Osteoblast (primary cell): ENCODE measurements at regions not wholly inside any gene's neighbourhood (a gene's known extent, or its start where the extent isn't known, plus 50 kb on each side); places are given as distances from the start of the nearest gene placed in this dataset.

Experiments
- DNase-seq: peaks from one replicate; pipeline ENCODE4 v3.0.0; 2011; ENCODE audit warnings: low spot score, mixed read lengths; ENCODE audit not compliant: insufficient read length; ENCODE audit errors: missing footprints
- H2AFZ ChIP-seq: 2 replicates; pipeline ENCODE4 v1.6.0; 2011; ENCODE audit warnings: mild to moderate bottlenecking, low read length
- H3K27ac ChIP-seq: 2 replicates; pipeline ENCODE4 v1.5.1; 2011; ENCODE audit warnings: mild to moderate bottlenecking, low read depth, low read length, moderate library complexity
- H3K27me3 ChIP-seq: 2 replicates; pipeline ENCODE4 v1.6.0; 2012; ENCODE audit warnings: mild to moderate bottlenecking, control low read depth, inconsistent platforms, low read length, moderate library complexity; ENCODE audit not compliant: insufficient read depth
- H3K36me3 ChIP-seq: 2 replicates; pipeline ENCODE4 v1.5.1; 2011; ENCODE audit warnings: mild to moderate bottlenecking, low read length, control low read depth, moderate library complexity; ENCODE audit not compliant: insufficient read depth
- H3K4me1 ChIP-seq: 2 replicates; pipeline ENCODE4 v1.5.1; 2011; ENCODE audit warnings: mild to moderate bottlenecking, low read length, control low read depth, moderate library complexity; ENCODE audit not compliant: insufficient read depth
- H3K4me2 ChIP-seq: 2 replicates; pipeline ENCODE4 v1.6.0; 2011; ENCODE audit warnings: mild to moderate bottlenecking, low read length; ENCODE audit not compliant: insufficient read depth
- H3K4me3 ChIP-seq: fragments of 200-600 bp; sonication (generic); 3 replicates; pipeline ENCODE4 v1.5.1; 2012; ENCODE audit warnings: mild to moderate bottlenecking, low read length, inconsistent platforms; ENCODE audit not compliant: insufficient read depth
- H3K79me2 ChIP-seq: 2 replicates; pipeline ENCODE4 v1.6.0; 2012; ENCODE audit warnings: mild to moderate bottlenecking, low read length, control low read depth, inconsistent platforms; ENCODE audit not compliant: insufficient read depth
- H3K9me3 ChIP-seq: 2 replicates; pipeline ENCODE4 v1.5.1; 2011; ENCODE audit warnings: low read depth, low read length, control low read depth
- H4K20me1 ChIP-seq: 2 replicates; pipeline ENCODE4 v1.6.0; 2012; ENCODE audit warnings: mild to moderate bottlenecking, low read length, control low read depth; ENCODE audit not compliant: insufficient read depth
- CTCF ChIP-seq: IDR thresholded peaks from 2 replicates; pipeline ENCODE4 v1.5.1; 2011; ENCODE audit warnings: mild to moderate bottlenecking, low read depth, low read length, moderate library complexity; ENCODE audit errors: extremely low read depth

GRCh38 chr5:2688586-2688985, 62.9 kb downstream of the IRX2 start:
- Histone ChIP-seq H2AFZ (no peak overlapping the region), H3K4me3 (no peak overlapping the region), H3K36me3 (no peaks in the 10 kb centered on the region), H3K9me3 (no peaks in the 10 kb centered on the region), H3K4me2 (no peak overlapping the region), H4K20me1 (no peaks in the 10 kb centered on the region), H3K27ac (no peak overlapping the region), H3K79me2 (no peaks in the 10 kb centered on the region), H3K4me1 (no peaks in the 10 kb centered on the region), H3K27me3 (no peaks in the 10 kb centered on the region)
- no peak for DNase-seq
- no peak for TF ChIP-seq CTCF

GRCh38 chr5:2687746-2688145, 63.7 kb downstream of the IRX2 start:
- Histone ChIP-seq H3K79me2 (no peaks in the 10 kb centered on the region), H3K27me3 (no peaks in the 10 kb centered on the region), H3K4me1 (no peaks in the 10 kb centered on the region), H3K9me3 (no peaks in the 10 kb centered on the region), H3K27ac (no peak overlapping the region), H3K4me3 (no peak overlapping the region), H3K36me3 (no peaks in the 10 kb centered on the region), H3K4me2 (no peak overlapping the region), H4K20me1 (no peaks in the 10 kb centered on the region), H2AFZ (no peak overlapping the region)
- no peak for TF ChIP-seq CTCF
- DNase-seq, result no peak

- Histone ChIP-seq H3K36me3 (no peaks in the 10 kb centered on the region), H3K79me2 (no peaks in the 10 kb centered on the region), H3K4me3 (no peak overlapping the region), H3K27ac (no peak overlapping the region), H3K4me2 (no peak overlapping the region), H2AFZ (no peak overlapping the region), H3K4me1 (no peaks in the 10 kb centered on the region), H3K9me3 (no peaks in the 10 kb centered on the region), H4K20me1 (no peaks in the 10 kb centered on the region), H3K27me3 (no peaks in the 10 kb centered on the region)
- DNase-seq, result no peak
- no peak for TF ChIP-seq CTCF
These were observed 65.0 kb downstream of the IRX2 start for GRCh38 chr5:2686321-2687124.

GRCh38 chr5:2685651-2686272, 65.7 kb downstream of the IRX2 start:
- no peak overlapping the region for H3K4me2 ChIP-seq
- no peaks in the 10 kb centered on the region for H3K27me3 ChIP-seq
- H2AFZ ChIP-seq, result no peak overlapping the region
- H3K27ac ChIP-seq, result no peak overlapping the region
- no peak for TF ChIP-seq CTCF
- no peaks in the 10 kb centered on the region for H3K36me3 ChIP-seq
- H4K20me1 ChIP-seq, result no peaks in the 10 kb centered on the region
- H3K79me2 ChIP-seq, result no peaks in the 10 kb centered on the region
- no peak for DNase-seq
- no peaks in the 10 kb centered on the region for H3K4me1 ChIP-seq
- no peak overlapping the region for H3K4me3 ChIP-seq
- no peaks in the 10 kb centered on the region for H3K9me3 ChIP-seq
